Transverse colon (tissue), 4 donors: ENCODE measurements at regions not wholly inside any gene's neighbourhood (a gene's known extent, or its start where the extent isn't known, plus 50 kb on each side); places are given as distances from the start of the nearest gene placed in this dataset.
"Not testable (repeated sequence)": the region's sequence is repeated elsewhere in the genome, so short reads cannot be mapped to it uniquely, and the experiment has no call there.

Experiments used
- DNase-seq: peaks from one replicate; pipeline ENCODE4 v3.0.0-alpha.2; 2019
- H3K27ac ChIP-seq, 4 donors: fragments of 200-600 bp; sonication (generic); 2 replicates each; pipeline ENCODE4 v1.5.1; 2016 to 2018; ENCODE audit warnings: inconsistent platforms in 4 of 4
- H3K27me3 ChIP-seq: fragments of 200-600 bp; sonication (generic); 2 replicates; pipeline ENCODE4 v1.5.1; 2017; ENCODE audit warnings: inconsistent platforms
- H3K36me3 ChIP-seq, 4 donors: fragments of 200-600 bp; sonication (generic); 2 replicates each; pipeline ENCODE4 v1.5.1; 2017 to 2019; ENCODE audit warnings: inconsistent platforms in 4 of 4
- H3K4me1 ChIP-seq, 4 donors: fragments of 200-600 bp; sonication (generic); 2 replicates each; pipeline ENCODE4 v1.5.1; 2017 to 2020; ENCODE audit warnings: inconsistent platforms in 4 of 4
- H3K4me3 ChIP-seq, 4 donors: fragments of 200-600 bp; sonication (generic); 1 replicate in 1 of 4; 2 replicates in 3 of 4; pipeline versions ENCODE4 v1.5.1 to v1.6.1; 2017 to 2019; ENCODE audit warnings: inconsistent platforms in 4 of 4
- H3K9me3 ChIP-seq, 2 donors: fragments of 200-600 bp; sonication (generic); 2 replicates each; pipeline ENCODE4 v1.5.1; 2017 to 2019; ENCODE audit warnings: inconsistent platforms in 2 of 2
- EP300 ChIP-seq: sonication (generic); formaldehyde crosslinking; IDR thresholded peaks from one replicate; pipeline ENCODE4 v1.6.1; 2017; ENCODE audit warnings: antibody characterized with exemption, low read depth
- POLR2A ChIP-seq: fragments of 450-650 bp; IDR thresholded peaks from one replicate; pipeline ENCODE4 v1.6.1; 2016; ENCODE audit warnings: antibody characterized with exemption, mild to moderate bottlenecking, moderate library complexity
- POLR2AphosphoS5 ChIP-seq, 3 donors: sonication (generic); formaldehyde crosslinking; IDR thresholded peaks; one replicate each; pipeline ENCODE4 v1.6.1; 2016; ENCODE audit warnings: antibody characterized with exemption in 3 of 3
- WGBS, 2 donors: methylation state at CpG; one replicate each; pipeline ENCODE4 v1.1.5; 2018; ENCODE audit warnings: low coverage in 1 of 2; 5-methylcytosine and 5-hydroxymethylcytosine counted together
- in situ Hi-C, 4 donors: fragments of 200-750 bp; cut with MboI; loops; one replicate each; pipeline versions ENCODE4 v1.15.0 to v1.15.1; 2017; ENCODE audit warnings: low sequenced_read_pairs in 3 of 4, low pct_ligation_motif_present in 1 of 4, low pct_unique_long_range_greater_than_20kb in 1 of 4
- intact Hi-C: fragments of 100-400 bp; cut with DNase I; formaldehyde crosslinking; loops from one replicate; pipeline ENCODE4 v1.15.1; 2023; ENCODE audit warnings: low total_unique reads
- TF ChIP-seq, protein P1 (sequence below), 5 experiments: fragments of 200-600 bp in 3 of 5; fragments of 450-650 bp in 2 of 5; sonication (generic) in 3 of 5; IDR thresholded peaks; 1 replicate in 2 of 5; 2 replicates in 3 of 5; pipeline ENCODE4 v1.5.1; 2016 to 2017; ENCODE audit warnings: antibody characterized with exemption in 5 of 5, inconsistent platforms in 3 of 5, mild to moderate bottlenecking in 2 of 5, moderate library complexity in 1 of 5

DNA sequence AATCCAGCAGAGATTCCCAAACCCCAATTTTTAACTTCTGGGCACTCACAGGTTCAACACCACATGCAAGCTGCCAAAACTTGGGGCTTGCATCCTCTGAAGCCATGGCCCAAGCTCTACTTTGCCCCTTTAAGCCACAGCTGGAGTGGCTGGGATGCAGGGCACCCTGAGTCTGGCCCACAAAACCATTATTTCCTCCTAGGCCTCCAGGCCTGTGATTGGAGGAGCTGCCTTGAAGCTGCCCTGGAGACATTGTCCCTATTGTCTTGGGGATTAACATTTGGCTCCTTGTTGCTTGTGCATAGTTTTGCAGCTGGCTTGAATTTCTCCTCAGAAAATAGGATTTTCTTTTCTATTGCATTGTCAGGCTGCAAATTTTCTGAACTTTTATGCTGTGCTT is 109.8 kb upstream of the RPRM start:
- in situ Hi-C loops (no loop called here), intact Hi-C loops (no loop called here)
- H3K27me3 ChIP-seq = no peaks in the 10 kb centered on the region
- no peak for TF ChIP-seq POLR2A
- TF ChIP-seq POLR2AphosphoS5 (IDR thresholded peaks at IDR 0.05) = no peak
- H3K36me3 ChIP-seq = no peaks in the 10 kb centered on the region
- no peak overlapping the region for H3K27ac ChIP-seq
- DNase-seq = no peak
- H3K9me3 ChIP-seq = peaks cover 0 to 3% of the 10 kb centered on the region in 2 donors
- H3K4me3 ChIP-seq = no peak overlapping the region
- no peaks in the 10 kb centered on the region for H3K4me1 ChIP-seq

DNA sequence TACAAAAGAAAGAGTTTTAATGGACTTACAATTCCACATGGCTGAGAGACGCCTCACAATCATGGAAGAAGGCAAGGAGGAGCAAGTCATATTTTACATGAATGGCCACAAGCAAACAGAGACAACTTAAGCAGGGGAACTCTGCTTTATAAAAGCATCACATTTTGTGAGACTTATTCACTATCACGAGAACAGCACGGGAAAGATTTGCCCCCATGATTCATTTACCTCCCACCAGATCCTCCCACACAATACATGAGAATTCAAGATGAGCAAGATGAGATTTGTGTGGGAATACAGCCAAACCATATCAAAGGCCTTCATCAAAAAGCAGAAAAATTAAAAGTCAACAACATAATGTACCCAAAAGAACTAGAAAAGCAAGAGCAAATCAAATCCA is 111.0 kb upstream of the RPRM start:
- DNase-seq = no peak
- WGBS, 2 donors = 61 to 86% methylated on average over 3 of the region's 3 CpGs
- TF ChIP-seq, protein P1, sequence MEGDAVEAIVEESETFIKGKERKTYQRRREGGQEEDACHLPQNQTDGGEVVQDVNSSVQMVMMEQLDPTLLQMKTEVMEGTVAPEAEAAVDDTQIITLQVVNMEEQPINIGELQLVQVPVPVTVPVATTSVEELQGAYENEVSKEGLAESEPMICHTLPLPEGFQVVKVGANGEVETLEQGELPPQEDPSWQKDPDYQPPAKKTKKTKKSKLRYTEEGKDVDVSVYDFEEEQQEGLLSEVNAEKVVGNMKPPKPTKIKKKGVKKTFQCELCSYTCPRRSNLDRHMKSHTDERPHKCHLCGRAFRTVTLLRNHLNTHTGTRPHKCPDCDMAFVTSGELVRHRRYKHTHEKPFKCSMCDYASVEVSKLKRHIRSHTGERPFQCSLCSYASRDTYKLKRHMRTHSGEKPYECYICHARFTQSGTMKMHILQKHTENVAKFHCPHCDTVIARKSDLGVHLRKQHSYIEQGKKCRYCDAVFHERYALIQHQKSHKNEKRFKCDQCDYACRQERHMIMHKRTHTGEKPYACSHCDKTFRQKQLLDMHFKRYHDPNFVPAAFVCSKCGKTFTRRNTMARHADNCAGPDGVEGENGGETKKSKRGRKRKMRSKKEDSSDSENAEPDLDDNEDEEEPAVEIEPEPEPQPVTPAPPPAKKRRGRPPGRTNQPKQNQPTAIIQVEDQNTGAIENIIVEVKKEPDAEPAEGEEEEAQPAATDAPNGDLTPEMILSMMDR (IDR thresholded peaks at IDR 0.05) = no peak
- TF ChIP-seq POLR2A (no peak), POLR2AphosphoS5 (IDR thresholded peaks at IDR 0.05) (no peak), EP300 (no peak)
- no peak overlapping the region for H3K4me3 ChIP-seq
- intact Hi-C loops = no loop called here
- H3K4me1 ChIP-seq = no peaks in the 10 kb centered on the region
- no peaks in the 10 kb centered on the region for H3K36me3 ChIP-seq
- H3K27me3 ChIP-seq = no peaks in the 10 kb centered on the region
- H3K9me3 ChIP-seq = peaks cover 0 to 3% of the 10 kb centered on the region in 2 donors
- no peak overlapping the region for H3K27ac ChIP-seq
- in situ Hi-C loops = no loop called here

DNA sequence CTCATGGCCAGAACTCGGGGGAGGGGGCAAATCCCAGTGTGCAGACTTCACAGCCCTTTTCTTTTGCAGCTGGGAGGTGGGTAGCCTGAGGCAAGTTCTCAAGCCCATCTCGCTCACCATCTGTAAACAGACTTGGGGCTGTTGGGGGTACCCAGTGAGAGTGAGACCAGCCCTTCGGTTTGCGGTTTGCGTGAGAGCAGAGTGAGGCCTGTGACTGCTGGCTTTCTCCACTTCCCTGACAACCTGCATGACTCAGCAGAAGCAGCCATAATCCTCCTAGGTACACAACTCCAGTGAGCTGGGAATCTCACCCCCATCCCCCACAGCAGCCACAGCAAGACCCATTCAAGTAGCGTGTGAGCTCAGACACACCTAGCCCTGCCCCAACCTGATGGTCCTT is 114.5 kb upstream of the RPRM start:
- H3K27me3 ChIP-seq, H3K4me3 ChIP-seq, intact Hi-C loops, H3K9me3 ChIP-seq, DNase-seq, H3K4me1 ChIP-seq, H3K27ac ChIP-seq, H3K36me3 ChIP-seq, in situ Hi-C loops: not testable (repeated sequence)
- 74% methylated on average over 6 of the region's 6 CpGs; no CpG with 5 or more reads in 1 of the 2 donors for WGBS, 2 donors

DNA sequence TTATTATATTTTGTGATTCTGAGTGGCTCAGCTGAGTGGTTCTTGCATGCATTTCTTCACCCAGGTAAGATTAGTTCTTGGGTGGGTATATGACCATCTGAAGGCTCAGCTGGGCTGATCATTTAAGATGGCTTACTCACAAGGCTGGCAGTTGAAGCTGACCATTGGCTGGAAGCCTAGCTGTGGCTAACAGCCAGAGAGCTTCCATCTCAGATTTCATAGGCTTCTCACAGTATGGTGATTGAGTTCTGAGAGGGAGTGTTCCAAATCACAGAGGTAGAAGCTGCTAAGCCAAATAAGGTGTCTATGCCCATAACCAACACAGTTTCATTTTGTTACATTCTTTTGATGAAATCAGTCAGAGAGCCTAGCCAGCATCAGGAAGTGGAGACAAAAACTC is 117.4 kb upstream of the RPRM start:
- in situ Hi-C loops = no loop called here

DNA sequence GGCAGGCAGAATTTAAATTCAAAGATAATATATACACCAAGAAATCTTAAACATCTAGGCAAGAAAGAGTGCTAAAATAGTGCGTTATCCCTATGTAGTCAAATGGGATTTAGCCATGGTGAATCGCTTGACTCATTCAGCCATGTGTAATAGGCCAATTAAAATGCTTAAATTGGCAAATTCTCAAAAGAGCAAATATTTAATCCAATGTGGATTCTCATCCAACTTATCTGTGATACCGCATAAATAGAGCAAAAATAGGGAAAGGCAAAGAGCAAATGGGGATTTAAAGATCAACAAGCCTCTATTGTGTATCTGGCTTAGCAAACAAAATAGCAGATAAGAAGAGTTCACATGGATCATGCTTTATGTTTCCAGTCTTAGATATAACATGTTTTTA is 123.2 kb upstream of the RPRM start:
- intact Hi-C loops = no loop called here
- no peak for DNase-seq

More for the DNA sequence above, 117.4 kb upstream of the RPRM start:
- Histone ChIP-seq H3K4me3 (no peak overlapping the region), H3K4me1 (no peaks in the 10 kb centered on the region), H3K27me3 (no peaks in the 10 kb centered on the region), H3K9me3 (no peaks in the 10 kb centered on the region), H3K36me3 (no peaks in the 10 kb centered on the region), H3K27ac (no peak overlapping the region)
- no peak for TF ChIP-seq EP300
- TF ChIP-seq POLR2A = no peak
- TF ChIP-seq POLR2AphosphoS5 (IDR thresholded peaks at IDR 0.05) = no peak
- TF ChIP-seq, protein P1 (IDR thresholded peaks at IDR 0.05) = no peak
- no peak for DNase-seq
- intact Hi-C loops = no loop called here

More for the DNA sequence above, 123.2 kb upstream of the RPRM start:
- no peak overlapping the region for H3K4me3 ChIP-seq
- WGBS, 2 donors = 65 to 74% methylated on average over 3 of the region's 3 CpGs
- no peaks in the 10 kb centered on the region for H3K9me3 ChIP-seq
- no peaks in the 10 kb centered on the region for H3K27me3 ChIP-seq
- TF ChIP-seq, protein P1 (IDR thresholded peaks at IDR 0.05) = no peak
- TF ChIP-seq POLR2AphosphoS5 (IDR thresholded peaks at IDR 0.05) (no peak), EP300 (no peak), POLR2A (no peak)
- no peak overlapping the region for H3K27ac ChIP-seq
- in situ Hi-C loops = no loop called here
- no peaks in the 10 kb centered on the region for H3K4me1 ChIP-seq
- H3K36me3 ChIP-seq = no peaks in the 10 kb centered on the region
